ENCODE measurements at regions not wholly inside any gene's neighbourhood (a gene's known extent, or its start where the extent isn't known, plus 50 kb on each side); places are given as distances from the start of the nearest gene placed in this dataset.

- TF ChIP-seq SMC3 (conservative IDR thresholded peaks at IDR 0.05; ENCODE audit: poor library complexity) (no peak), EZH2 (IDR thresholded peaks at IDR 0.05; ENCODE audit: borderline replicate concordance, insufficient read depth, low read length, poor library complexity, severe bottlenecking) (no peak), RAD21 (conservative IDR thresholded peaks at IDR 0.05) (no peak), POLR2AphosphoS5 (IDR thresholded peaks at IDR 0.05) (no peak), TAF1 (IDR thresholded peaks at IDR 0.05; ENCODE audit: low read depth) (no peak), EP300 (conservative IDR thresholded peaks at IDR 0.05; ENCODE audit: poor library complexity, severe bottlenecking) (no peak), MXI1 (conservative IDR thresholded peaks at IDR 0.05; ENCODE audit: poor library complexity, severe bottlenecking) (no peak)
- TF ChIP-seq, protein P1, sequence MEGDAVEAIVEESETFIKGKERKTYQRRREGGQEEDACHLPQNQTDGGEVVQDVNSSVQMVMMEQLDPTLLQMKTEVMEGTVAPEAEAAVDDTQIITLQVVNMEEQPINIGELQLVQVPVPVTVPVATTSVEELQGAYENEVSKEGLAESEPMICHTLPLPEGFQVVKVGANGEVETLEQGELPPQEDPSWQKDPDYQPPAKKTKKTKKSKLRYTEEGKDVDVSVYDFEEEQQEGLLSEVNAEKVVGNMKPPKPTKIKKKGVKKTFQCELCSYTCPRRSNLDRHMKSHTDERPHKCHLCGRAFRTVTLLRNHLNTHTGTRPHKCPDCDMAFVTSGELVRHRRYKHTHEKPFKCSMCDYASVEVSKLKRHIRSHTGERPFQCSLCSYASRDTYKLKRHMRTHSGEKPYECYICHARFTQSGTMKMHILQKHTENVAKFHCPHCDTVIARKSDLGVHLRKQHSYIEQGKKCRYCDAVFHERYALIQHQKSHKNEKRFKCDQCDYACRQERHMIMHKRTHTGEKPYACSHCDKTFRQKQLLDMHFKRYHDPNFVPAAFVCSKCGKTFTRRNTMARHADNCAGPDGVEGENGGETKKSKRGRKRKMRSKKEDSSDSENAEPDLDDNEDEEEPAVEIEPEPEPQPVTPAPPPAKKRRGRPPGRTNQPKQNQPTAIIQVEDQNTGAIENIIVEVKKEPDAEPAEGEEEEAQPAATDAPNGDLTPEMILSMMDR (IDR thresholded peaks at IDR 0.05; ENCODE audit: poor library complexity, severe bottlenecking) = no peak
- TF ChIP-seq, protein P2, sequence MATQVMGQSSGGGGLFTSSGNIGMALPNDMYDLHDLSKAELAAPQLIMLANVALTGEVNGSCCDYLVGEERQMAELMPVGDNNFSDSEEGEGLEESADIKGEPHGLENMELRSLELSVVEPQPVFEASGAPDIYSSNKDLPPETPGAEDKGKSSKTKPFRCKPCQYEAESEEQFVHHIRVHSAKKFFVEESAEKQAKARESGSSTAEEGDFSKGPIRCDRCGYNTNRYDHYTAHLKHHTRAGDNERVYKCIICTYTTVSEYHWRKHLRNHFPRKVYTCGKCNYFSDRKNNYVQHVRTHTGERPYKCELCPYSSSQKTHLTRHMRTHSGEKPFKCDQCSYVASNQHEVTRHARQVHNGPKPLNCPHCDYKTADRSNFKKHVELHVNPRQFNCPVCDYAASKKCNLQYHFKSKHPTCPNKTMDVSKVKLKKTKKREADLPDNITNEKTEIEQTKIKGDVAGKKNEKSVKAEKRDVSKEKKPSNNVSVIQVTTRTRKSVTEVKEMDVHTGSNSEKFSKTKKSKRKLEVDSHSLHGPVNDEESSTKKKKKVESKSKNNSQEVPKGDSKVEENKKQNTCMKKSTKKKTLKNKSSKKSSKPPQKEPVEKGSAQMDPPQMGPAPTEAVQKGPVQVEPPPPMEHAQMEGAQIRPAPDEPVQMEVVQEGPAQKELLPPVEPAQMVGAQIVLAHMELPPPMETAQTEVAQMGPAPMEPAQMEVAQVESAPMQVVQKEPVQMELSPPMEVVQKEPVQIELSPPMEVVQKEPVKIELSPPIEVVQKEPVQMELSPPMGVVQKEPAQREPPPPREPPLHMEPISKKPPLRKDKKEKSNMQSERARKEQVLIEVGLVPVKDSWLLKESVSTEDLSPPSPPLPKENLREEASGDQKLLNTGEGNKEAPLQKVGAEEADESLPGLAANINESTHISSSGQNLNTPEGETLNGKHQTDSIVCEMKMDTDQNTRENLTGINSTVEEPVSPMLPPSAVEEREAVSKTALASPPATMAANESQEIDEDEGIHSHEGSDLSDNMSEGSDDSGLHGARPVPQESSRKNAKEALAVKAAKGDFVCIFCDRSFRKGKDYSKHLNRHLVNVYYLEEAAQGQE (IDR thresholded peaks at IDR 0.05; ENCODE audit: borderline replicate concordance) = no peak
These were observed 249.6 kb upstream of the TBX3 start for GRCh38 chr12:114933428-114934160.
